Stimulated activated CD4-positive, alpha-beta T cell treated with anti-CD3 and anti-CD28 coated beads, Interleukin-4, amount 100 ng/mL, for 1 hour (primary cell): ENCODE measurements at regions not wholly inside any gene's neighbourhood (a gene's known extent, or its start where the extent isn't known, plus 50 kb on each side); places are given as distances from the start of the nearest gene placed in this dataset.

Experiments
- DNase-seq: peaks from one replicate; pipeline ENCODE4 v3.0.0-alpha.2; 2020

- DNase-seq, result no peak
Observed at GRCh38 chr7:11895337-11895736, 63.3 kb upstream of the THSD7A start.

- no peak for DNase-seq
Observed at GRCh38 chr7:11896663-11897062, 64.7 kb upstream of the THSD7A start.

GRCh38 chr7:11899247-11899646 lies 67.2 kb upstream of the THSD7A start:
- DNase-seq, result no peak

- DNase-seq, result no peak
Observed at GRCh38 chr7:11910253-11910652, 78.3 kb upstream of the THSD7A start.

- DNase-seq, result no peak
Observed at GRCh38 chr7:11911900-11912299, 79.9 kb upstream of the THSD7A start.

GRCh38 chr7:11914645-11915044 lies 82.6 kb upstream of the THSD7A start:
- DNase-seq, result no peak

- DNase-seq, result no peak
Observed at GRCh38 chr7:11923376-11923930, 91.5 kb upstream of the THSD7A start.

GRCh38 chr7:11931307-11931706 lies 99.3 kb upstream of the THSD7A start:
- DNase-seq, result no peak

- no peak for DNase-seq
Observed at GRCh38 chr7:11934796-11935195, 102.8 kb upstream of the THSD7A start.

GRCh38 chr7:11935905-11936304 lies 103.9 kb upstream of the THSD7A start:
- no peak for DNase-seq

- no peak for DNase-seq
Observed at GRCh38 chr7:11946794-11947193, 114.8 kb upstream of the THSD7A start.

- DNase-seq, result no peak
Observed at GRCh38 chr7:11950281-11950680, 118.3 kb upstream of the THSD7A start.

GRCh38 chr7:11950942-11951341 lies 118.9 kb upstream of the THSD7A start:
- no peak for DNase-seq

- DNase-seq, result no peak
Observed at GRCh38 chr7:11951909-11952308, 119.9 kb upstream of the THSD7A start.

- no peak for DNase-seq
Observed at GRCh38 chr7:11952972-11953371, 121.0 kb upstream of the THSD7A start.

GRCh38 chr7:11956991-11957390 lies 125.0 kb upstream of the THSD7A start:
- DNase-seq, result no peak

GRCh38 chr7:11957956-11958355 lies 126.0 kb upstream of the THSD7A start:
- no peak for DNase-seq

GRCh38 chr7:11959121-11959520 lies 127.1 kb upstream of the THSD7A start:
- no peak for DNase-seq

GRCh38 chr7:11960621-11961020 lies 128.6 kb upstream of the THSD7A start:
- DNase-seq, result no peak

GRCh38 chr7:11969643-11970042 lies 137.6 kb upstream of the THSD7A start:
- no peak for DNase-seq

- no peak for DNase-seq
Observed at GRCh38 chr7:11970132-11970531, 138.1 kb upstream of the THSD7A start.

GRCh38 chr7:11985376-11985775 lies 153.4 kb upstream of the THSD7A start:
- no peak for DNase-seq

GRCh38 chr7:11985971-11986370 lies 154.0 kb upstream of the THSD7A start:
- DNase-seq, result no peak

- DNase-seq, result no peak
Observed at GRCh38 chr7:11988186-11988585, 156.2 kb upstream of the THSD7A start.

GRCh38 chr7:12002428-12002827 lies 170.4 kb upstream of the THSD7A start:
- no peak for DNase-seq

- DNase-seq, result no peak
Observed at GRCh38 chr7:12004581-12004980, 172.6 kb upstream of the THSD7A start.
